ENCODE measurements at regions not wholly inside any gene's neighbourhood (a gene's known extent, or its start where the extent isn't known, plus 50 kb on each side); places are given as distances from the start of the nearest gene placed in this dataset.

DNA sequence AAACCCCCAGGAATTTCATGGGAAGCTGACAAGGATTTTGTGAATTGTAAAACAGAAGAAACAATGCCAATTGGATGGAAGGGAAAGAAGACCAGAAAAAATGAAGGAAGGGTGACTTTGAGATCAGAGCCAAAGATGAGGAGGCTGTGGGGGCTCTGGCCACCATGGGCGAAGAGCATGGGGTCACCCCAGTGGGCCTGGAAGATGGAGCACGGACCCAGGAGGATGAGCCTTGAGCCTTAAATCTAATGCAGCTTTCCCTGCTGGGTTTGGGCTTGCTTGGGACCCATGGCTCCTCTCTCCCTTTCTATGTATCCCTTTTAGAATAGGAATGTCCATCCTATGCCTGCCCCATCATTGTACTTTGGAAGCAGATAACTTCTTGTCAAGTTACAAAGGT lies 322.2 kb downstream of the TMEM121 start:
- no peaks in the 10 kb centered on the region for H3K9me3 ChIP-seq (replicated peaks in 1 of 3)
- intact Hi-C loops (cut with DNase I) = no loop called here
- TF ChIP-seq POLR2A (IDR thresholded peaks at IDR 0.05) = no peak
- TF ChIP-seq, protein P1, sequence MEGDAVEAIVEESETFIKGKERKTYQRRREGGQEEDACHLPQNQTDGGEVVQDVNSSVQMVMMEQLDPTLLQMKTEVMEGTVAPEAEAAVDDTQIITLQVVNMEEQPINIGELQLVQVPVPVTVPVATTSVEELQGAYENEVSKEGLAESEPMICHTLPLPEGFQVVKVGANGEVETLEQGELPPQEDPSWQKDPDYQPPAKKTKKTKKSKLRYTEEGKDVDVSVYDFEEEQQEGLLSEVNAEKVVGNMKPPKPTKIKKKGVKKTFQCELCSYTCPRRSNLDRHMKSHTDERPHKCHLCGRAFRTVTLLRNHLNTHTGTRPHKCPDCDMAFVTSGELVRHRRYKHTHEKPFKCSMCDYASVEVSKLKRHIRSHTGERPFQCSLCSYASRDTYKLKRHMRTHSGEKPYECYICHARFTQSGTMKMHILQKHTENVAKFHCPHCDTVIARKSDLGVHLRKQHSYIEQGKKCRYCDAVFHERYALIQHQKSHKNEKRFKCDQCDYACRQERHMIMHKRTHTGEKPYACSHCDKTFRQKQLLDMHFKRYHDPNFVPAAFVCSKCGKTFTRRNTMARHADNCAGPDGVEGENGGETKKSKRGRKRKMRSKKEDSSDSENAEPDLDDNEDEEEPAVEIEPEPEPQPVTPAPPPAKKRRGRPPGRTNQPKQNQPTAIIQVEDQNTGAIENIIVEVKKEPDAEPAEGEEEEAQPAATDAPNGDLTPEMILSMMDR (IDR thresholded peaks at IDR 0.05) = no peak
- DNase-seq = no peak
- H3K27ac ChIP-seq = no peak overlapping the region
- H3K27me3 ChIP-seq = no peaks in the 10 kb centered on the region
- no peaks in the 10 kb centered on the region for H3K36me3 ChIP-seq (replicated peaks in 1 of 2)
- no peaks in the 10 kb centered on the region for H3K4me1 ChIP-seq (replicated peaks in 1 of 2)
- WGBS, 4 donors = 45 to 59% (median 48%) methylated on average over 2 of the region's 2 CpGs
- H3K4me3 ChIP-seq = no peak overlapping the region

DNA sequence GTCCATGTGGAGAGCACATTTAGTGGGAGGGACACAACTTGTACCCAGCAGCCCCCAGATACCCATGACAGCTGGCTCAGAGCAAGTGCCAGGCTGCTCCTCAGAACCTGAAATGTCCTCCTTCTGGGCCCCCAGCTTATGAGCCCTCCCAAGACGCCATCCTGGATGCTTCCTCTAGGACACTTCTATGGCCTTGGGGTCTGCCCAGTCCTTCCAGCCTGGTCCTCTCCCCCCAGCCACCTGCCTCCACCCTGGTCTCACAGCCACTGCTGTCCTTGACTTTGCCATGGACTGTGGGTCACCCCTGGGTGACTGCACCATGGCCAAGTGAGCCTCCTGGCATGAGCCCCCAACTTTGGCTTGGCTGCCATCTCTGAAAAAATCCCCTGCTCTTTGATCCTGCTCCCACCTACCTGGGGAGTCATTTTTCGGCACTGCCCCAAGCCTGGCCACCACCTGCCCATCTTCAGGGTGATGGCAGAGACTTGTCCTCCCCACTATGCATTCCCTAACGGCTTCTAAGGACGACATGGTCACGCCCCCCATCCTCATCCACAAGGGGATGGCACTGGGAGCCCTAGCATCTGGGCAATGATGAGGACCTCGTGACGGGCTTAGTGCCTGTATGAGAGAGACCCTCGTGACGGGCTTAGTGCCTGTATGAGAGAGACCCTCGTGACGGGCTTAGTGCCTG lies 323.7 kb downstream of the TMEM121 start:
- intact Hi-C loops (cut with DNase I) = no loop called here
- DNase-seq = peak in 1 of 7 donors; percentile 35
- Histone ChIP-seq H3K4me3 (no peak overlapping the region), H3K9me3 (replicated peaks in 1 of 3) (no peaks in the 10 kb centered on the region), H3K27me3 (no peaks in the 10 kb centered on the region), H3K27ac (no peak overlapping the region), H3K4me1 (replicated peaks in 1 of 2) (no peaks in the 10 kb centered on the region), H3K36me3 (replicated peaks in 1 of 2) (no peaks in the 10 kb centered on the region)
- no peak for TF ChIP-seq POLR2A (IDR thresholded peaks at IDR 0.05)
- TF ChIP-seq, protein P1 (IDR thresholded peaks at IDR 0.05) = no peak
- WGBS, 4 donors = 60 to 74% (median 66%) methylated on average over 4 to 11 of the region's 11 CpGs

DNA sequence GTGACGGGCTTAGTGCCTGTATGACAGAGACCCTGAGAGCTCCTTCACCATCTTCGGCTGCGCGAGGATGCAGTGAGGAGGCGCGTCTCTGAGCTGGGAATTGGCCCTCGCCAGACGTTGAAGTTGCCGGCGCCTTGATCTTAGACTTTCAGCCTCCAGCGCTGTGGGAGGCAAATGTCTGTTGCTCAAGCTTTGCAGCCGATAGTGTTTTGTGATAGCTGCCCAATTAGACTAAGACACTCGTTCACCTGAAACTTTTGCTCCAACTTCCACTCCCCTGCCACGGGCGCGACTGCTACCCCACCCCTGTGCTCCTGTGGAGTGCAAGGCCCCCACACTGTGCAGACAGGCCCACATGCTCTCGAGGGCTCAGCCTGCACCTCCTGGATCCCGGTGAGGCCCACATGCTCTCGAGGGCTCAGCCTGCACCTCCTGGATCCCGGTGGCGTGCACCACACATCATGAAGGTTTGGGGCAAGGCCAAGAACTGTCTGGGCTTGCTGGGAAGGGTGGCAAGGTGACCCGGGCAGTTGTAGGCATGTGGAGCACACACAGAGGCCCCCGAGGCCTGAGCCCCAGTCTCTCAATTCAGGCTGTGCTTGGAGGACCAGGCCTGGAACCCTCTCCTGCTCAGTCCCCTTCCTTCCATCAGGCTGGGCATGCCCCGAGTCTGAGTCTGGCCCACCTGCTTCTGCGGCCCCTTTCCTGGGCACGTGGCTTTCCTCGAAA lies 324.6 kb downstream of the TMEM121 start:
- no peaks in the 10 kb centered on the region for H3K36me3 ChIP-seq (replicated peaks in 1 of 2)
- no peak overlapping the region for H3K27ac ChIP-seq
- no peaks in the 10 kb centered on the region for H3K4me1 ChIP-seq (replicated peaks in 1 of 2)
- intact Hi-C loops (cut with DNase I) = no loop called here
- H3K27me3 ChIP-seq = no peaks in the 10 kb centered on the region
- WGBS, 4 donors = 74 to 86% (median 86%) methylated on average over 13 to 27 of the region's 27 CpGs
- no peak for TF ChIP-seq POLR2A (IDR thresholded peaks at IDR 0.05)
- TF ChIP-seq, protein P1 (IDR thresholded peaks at IDR 0.05) = no peak
- DNase-seq = peak in 2 of 7 donors; percentile 9 to 48
- no peaks in the 10 kb centered on the region for H3K9me3 ChIP-seq (replicated peaks in 1 of 3)
- H3K4me3 ChIP-seq = no peak overlapping the region

DNA sequence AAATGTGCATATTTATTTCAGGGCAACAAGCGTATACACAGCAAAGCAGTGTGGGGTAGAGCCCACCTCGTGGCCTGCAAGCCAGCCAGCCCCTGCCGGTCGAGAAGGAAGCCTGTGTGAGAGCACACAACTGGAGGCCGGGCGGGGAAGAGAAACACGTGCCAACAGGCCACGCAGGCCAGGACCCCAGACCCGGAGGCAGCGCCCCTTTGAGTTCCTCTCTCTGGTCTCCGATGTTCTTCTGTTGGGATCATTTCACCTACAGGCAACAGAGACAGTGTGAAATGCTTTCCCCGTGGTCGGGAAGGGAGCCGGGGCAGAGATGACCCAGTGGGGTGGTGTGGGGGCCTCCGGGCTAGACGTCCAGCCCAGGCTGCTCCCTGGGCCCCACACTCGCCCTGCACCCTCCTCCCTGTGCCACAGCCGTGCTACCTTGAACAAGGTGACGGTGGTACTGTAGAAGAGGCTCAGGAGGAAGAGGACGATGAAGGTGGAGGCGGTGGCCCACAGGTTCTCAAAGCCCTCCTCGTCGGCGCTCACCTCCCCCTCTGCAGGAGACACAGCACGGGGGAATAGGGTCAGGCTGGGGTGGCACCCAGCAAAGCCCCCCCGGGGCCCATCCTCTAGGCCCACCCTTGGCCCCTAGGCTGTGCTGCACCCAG lies 325.5 kb downstream of the TMEM121 start:
- peak in 2 of 7 donors; percentile 8 to 31 for DNase-seq
- H3K4me1 ChIP-seq (replicated peaks in 1 of 2) = no peaks in the 10 kb centered on the region
- no peak overlapping the region for H3K4me3 ChIP-seq
- H3K27ac ChIP-seq = no peak overlapping the region
- 75 to 87% (median 81%) methylated on average over 15 to 26 of the region's 26 CpGs for WGBS, 4 donors
- TF ChIP-seq, protein P1 (IDR thresholded peaks at IDR 0.05) = no peak
- TF ChIP-seq POLR2A (IDR thresholded peaks at IDR 0.05) = no peak
- H3K36me3 ChIP-seq (replicated peaks in 1 of 2) = no peaks in the 10 kb centered on the region
- H3K27me3 ChIP-seq = no peaks in the 10 kb centered on the region
- no peaks in the 10 kb centered on the region for H3K9me3 ChIP-seq (replicated peaks in 1 of 3)
- intact Hi-C loops (cut with DNase I) = no loop called here
